SU-DHL-6 (cell line): ENCODE measurements at regions not wholly inside any gene's neighbourhood (a gene's known extent, or its start where the extent isn't known, plus 50 kb on each side); places are given as distances from the start of the nearest gene placed in this dataset.
"Not testable (repeated sequence)": the region's sequence is repeated elsewhere in the genome, so short reads cannot be mapped to it uniquely, and the experiment has no call there.

ENCODE experiments used
- H2AFZ ChIP-seq: fragments of 200-600 bp; sonication (generic); 2 replicates; pipeline ENCODE4 v1.6.1; 2014; ENCODE audit warnings: low read depth, mild to moderate bottlenecking, moderate library complexity, mixed read lengths, antibody characterized with exemption, low read length; ENCODE audit not compliant: severe bottlenecking
- H3F3A ChIP-seq: fragments of 200-600 bp; shearing (Covaris generic); 2 replicates; pipeline ENCODE4 v1.6.0; 2016; ENCODE audit warnings: antibody characterized with exemption, mild to moderate bottlenecking; ENCODE audit not compliant: insufficient read depth
- H3K27ac ChIP-seq: fragments of 200-600 bp; sonication (generic); 2 replicates; pipeline ENCODE4 v1.5.1; 2016; ENCODE audit warnings: low read depth, mild to moderate bottlenecking, low read length, moderate library complexity, mixed read lengths
- H3K27me3 ChIP-seq: fragments of 200-600 bp; sonication (generic), shearing (Covaris generic); 2 replicates; pipeline ENCODE4 v1.6.0; 2014; ENCODE audit warnings: mild to moderate bottlenecking, low read length
- H3K36me3 ChIP-seq: fragments of 200-600 bp; sonication (generic); 2 replicates; pipeline ENCODE4 v1.6.1; 2014; ENCODE audit warnings: mild to moderate bottlenecking, low read length, mixed read lengths
- H3K4me2 ChIP-seq: fragments of 300-600, 200-600 bp; shearing (Covaris generic), sonication (generic); 2 replicates; pipeline ENCODE4 v1.6.0; 2014; ENCODE audit warnings: low read length, low read depth, mild to moderate bottlenecking; ENCODE audit not compliant: poor library complexity, severe bottlenecking
- H3K4me3 ChIP-seq: fragments of 200-600 bp; sonication (generic); 2 replicates; pipeline ENCODE4 v1.5.1; 2014; ENCODE audit warnings: antibody characterized with exemption, low read length, mild to moderate bottlenecking, mixed read lengths; ENCODE audit not compliant: insufficient read depth, poor library complexity, severe bottlenecking
- H3K79me2 ChIP-seq: fragments of 200-600 bp; sonication (generic); 2 replicates; pipeline ENCODE4 v1.6.1; 2014; ENCODE audit warnings: mild to moderate bottlenecking, low read length, moderate library complexity; ENCODE audit not compliant: insufficient read depth
- H3K9ac ChIP-seq: fragments of 200-600 bp; sonication (generic); 2 replicates; pipeline ENCODE4 v1.7.0; 2014; ENCODE audit warnings: mild to moderate bottlenecking, low read length
- H3K9me2 ChIP-seq: fragments of 200-600 bp; sonication (generic); replicated peaks from 2 replicates; pipeline ENCODE4 v1.6.1; 2014; ENCODE audit warnings: low read length; ENCODE audit not compliant: insufficient read depth
- H3K9me3 ChIP-seq: fragments of 200-600 bp; sonication (generic); 2 replicates; pipeline ENCODE4 v1.6.1; 2014; ENCODE audit warnings: low read length, mixed read lengths; ENCODE audit not compliant: insufficient read depth
- H4K20me1 ChIP-seq: fragments of 200-600 bp; sonication (generic); 2 replicates; pipeline ENCODE4 v1.6.1; 2014; ENCODE audit warnings: low read depth, mild to moderate bottlenecking, antibody characterized with exemption, low read length, moderate library complexity, mixed read lengths
- EZH2phosphoT487 ChIP-seq: fragments of 200-600 bp; sonication (generic), shearing (Covaris generic); conservative IDR thresholded peaks from 2 replicates; pipeline ENCODE4 v1.6.1; 2018; ENCODE audit warnings: mild to moderate bottlenecking, antibody characterized with exemption, low read length, moderate library complexity, mixed read lengths
- TF ChIP-seq, protein P1 (sequence below): fragments of 200-600 bp; sonication (generic); IDR thresholded peaks from one replicate; pipeline ENCODE4 v1.5.1; 2017; ENCODE audit warnings: antibody characterized with exemption, mild to moderate bottlenecking, low read length, moderate library complexity; ENCODE audit not compliant: insufficient read depth, poor library complexity, severe bottlenecking

DNA sequence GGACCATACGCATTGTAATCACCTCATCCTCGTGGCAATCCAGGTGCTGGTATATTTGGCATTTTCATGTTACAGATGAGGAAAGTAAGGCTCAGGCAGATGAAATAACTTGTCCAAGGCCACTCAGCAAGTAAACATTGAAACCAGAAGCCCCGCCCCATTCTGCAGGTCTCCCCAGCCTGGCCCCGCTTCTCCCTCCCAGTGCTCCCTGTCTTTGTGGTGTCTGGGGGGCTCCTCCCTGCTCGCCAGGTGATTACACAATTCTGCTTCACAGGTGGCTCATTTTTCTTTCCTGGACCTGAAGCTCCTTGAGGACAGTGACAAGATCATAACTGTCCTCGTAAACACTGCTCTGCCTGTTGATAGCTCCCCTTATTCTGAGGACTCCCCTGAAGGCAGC, 531.5 kb upstream of the B3GAT1 start:
- H3K27me3 ChIP-seq = no peaks in the 10 kb centered on the region
- H2AFZ ChIP-seq = no peak overlapping the region
- no peak overlapping the region for H3K27ac ChIP-seq
- TF ChIP-seq EZH2phosphoT487 = no peak
- TF ChIP-seq, protein P1, sequence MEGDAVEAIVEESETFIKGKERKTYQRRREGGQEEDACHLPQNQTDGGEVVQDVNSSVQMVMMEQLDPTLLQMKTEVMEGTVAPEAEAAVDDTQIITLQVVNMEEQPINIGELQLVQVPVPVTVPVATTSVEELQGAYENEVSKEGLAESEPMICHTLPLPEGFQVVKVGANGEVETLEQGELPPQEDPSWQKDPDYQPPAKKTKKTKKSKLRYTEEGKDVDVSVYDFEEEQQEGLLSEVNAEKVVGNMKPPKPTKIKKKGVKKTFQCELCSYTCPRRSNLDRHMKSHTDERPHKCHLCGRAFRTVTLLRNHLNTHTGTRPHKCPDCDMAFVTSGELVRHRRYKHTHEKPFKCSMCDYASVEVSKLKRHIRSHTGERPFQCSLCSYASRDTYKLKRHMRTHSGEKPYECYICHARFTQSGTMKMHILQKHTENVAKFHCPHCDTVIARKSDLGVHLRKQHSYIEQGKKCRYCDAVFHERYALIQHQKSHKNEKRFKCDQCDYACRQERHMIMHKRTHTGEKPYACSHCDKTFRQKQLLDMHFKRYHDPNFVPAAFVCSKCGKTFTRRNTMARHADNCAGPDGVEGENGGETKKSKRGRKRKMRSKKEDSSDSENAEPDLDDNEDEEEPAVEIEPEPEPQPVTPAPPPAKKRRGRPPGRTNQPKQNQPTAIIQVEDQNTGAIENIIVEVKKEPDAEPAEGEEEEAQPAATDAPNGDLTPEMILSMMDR = no peak
- H3K79me2 ChIP-seq = no peaks in the 10 kb centered on the region
- H4K20me1 ChIP-seq = no peaks in the 10 kb centered on the region
- H3K9ac ChIP-seq = no peak overlapping the region
- no peaks in the 10 kb centered on the region for H3K9me3 ChIP-seq
- H3K4me3 ChIP-seq = no peak overlapping the region
- H3K9me2 ChIP-seq = no peaks in the 10 kb centered on the region
- no peaks in the 10 kb centered on the region for H3F3A ChIP-seq
- no peak overlapping the region for H3K4me2 ChIP-seq
- H3K36me3 ChIP-seq = no peaks in the 10 kb centered on the region

DNA sequence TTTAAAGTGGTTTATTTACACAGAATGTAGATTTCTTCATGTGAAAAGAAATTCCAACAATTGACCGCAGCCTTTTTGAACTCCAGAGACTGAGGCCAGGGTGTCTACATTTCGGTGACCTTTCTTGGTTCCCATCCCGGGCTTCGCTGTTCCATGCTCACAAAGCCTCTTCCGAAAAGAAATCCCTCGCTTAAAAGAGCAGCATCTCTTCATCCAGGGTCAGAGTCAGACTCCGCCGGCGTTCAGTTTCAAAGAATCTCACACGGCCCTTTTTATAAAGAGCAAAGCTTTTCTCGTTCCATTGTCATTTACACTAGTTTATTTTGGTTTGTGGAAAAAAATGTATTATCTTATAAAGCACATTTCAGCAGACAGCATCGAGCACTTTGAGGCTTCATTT, 530.6 kb upstream of the B3GAT1 start:
- no peaks in the 10 kb centered on the region for H3K79me2 ChIP-seq
- H4K20me1 ChIP-seq = no peaks in the 10 kb centered on the region
- no peaks in the 10 kb centered on the region for H3K27me3 ChIP-seq
- H3K9me2 ChIP-seq = no peaks in the 10 kb centered on the region
- no peak overlapping the region for H3K27ac ChIP-seq
- TF ChIP-seq, protein P1 = no peak
- TF ChIP-seq EZH2phosphoT487 = no peak
- H3K4me3 ChIP-seq = no peak overlapping the region
- no peaks in the 10 kb centered on the region for H3F3A ChIP-seq
- H3K4me2 ChIP-seq = no peak overlapping the region
- no peak overlapping the region for H3K9ac ChIP-seq
- H2AFZ ChIP-seq = no peak overlapping the region
- H3K9me3 ChIP-seq = no peaks in the 10 kb centered on the region
- H3K36me3 ChIP-seq = no peaks in the 10 kb centered on the region

DNA sequence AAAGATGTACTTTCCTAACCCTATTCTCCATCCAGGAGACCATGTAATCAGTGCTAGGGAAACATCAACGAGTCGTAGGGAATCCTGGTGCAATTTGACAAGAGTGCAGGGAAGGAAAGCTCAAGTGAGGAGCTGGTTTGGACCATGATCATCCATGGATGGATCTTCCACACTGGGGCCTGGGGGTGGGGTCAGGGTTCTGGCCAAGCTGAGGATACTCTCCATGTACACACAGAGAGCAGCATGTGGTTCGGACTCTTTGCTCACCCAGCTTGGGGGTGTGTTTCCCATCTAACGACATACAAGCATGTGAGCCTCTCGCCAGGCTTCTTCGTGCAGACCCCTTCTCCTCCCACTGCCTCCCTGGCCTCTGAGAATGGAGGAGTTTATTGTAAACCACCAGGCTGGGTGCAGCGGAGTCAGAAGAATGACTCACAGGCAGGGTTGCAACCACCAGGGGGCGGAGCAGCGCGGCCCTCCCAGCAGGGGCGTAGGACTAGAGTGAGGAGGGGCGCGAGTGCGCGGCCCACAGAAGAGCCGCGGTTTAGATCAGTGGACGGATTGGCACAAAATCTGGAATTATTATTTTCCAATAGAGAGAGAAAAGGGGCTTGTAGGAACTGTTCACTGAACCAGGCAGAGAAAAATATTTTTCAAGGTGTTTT, 530.0 kb upstream of the B3GAT1 start:
- H3K27ac ChIP-seq, H3K4me3 ChIP-seq, H2AFZ ChIP-seq, H3K27me3 ChIP-seq, H3K9ac ChIP-seq, H3K9me3 ChIP-seq, H3K79me2 ChIP-seq, H3F3A ChIP-seq, H4K20me1 ChIP-seq, H3K9me2 ChIP-seq, H3K4me2 ChIP-seq, H3K36me3 ChIP-seq: not testable (repeated sequence)

DNA sequence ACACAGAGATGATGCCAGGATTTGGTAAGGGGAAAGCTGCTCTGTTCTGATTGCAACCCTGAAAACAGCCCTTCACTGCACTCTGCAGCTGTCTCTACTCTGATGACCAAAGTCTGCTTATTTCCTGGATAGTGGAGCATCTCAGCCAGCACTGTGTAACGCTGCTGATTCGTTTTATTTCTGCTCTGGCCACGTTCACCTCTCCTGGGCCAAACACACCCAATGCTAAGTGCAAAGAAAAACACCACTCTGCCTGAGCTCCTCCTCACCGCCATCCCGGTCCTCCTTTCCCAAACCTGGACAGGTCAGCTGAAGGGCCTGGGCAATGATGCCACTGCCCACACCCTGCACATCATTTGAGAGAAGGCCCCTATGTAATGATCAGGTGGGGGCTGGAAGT, 529.3 kb upstream of the B3GAT1 start:
- H3K79me2 ChIP-seq = no peaks in the 10 kb centered on the region
- H3K9me2 ChIP-seq = no peaks in the 10 kb centered on the region
- TF ChIP-seq, protein P1 = no peak
- no peak for TF ChIP-seq EZH2phosphoT487
- H3K27me3 ChIP-seq = no peaks in the 10 kb centered on the region
- no peaks in the 10 kb centered on the region for H3K9me3 ChIP-seq
- no peak overlapping the region for H3K4me2 ChIP-seq
- no peaks in the 10 kb centered on the region for H4K20me1 ChIP-seq
- H3K27ac ChIP-seq = no peak overlapping the region
- no peak overlapping the region for H3K4me3 ChIP-seq
- H3K9ac ChIP-seq = no peak overlapping the region
- H3K36me3 ChIP-seq = no peaks in the 10 kb centered on the region
- no peaks in the 10 kb centered on the region for H3F3A ChIP-seq
- H2AFZ ChIP-seq = no peak overlapping the region
